OCI-LY7 (cell line): ENCODE measurements at regions not wholly inside any gene's neighbourhood (a gene's known extent, or its start where the extent isn't known, plus 50 kb on each side); places are given as distances from the start of the nearest gene placed in this dataset.

Experiments
- BruUV-seq: library from RNA; stranded (reverse); fragments of 400-500 nt; replicated peaks from 2 replicates; lab custom pipeline; 2021; lab: Mats Ljungman, UMichigan
- CTCF ChIA-PET: fragments of 300-600 bp; sonication (Branson Sonifier 250); formaldehyde crosslinking; loops from one replicate; lab custom pipeline; 2022; ENCODE audit warnings: antibody characterized with exemption; ENCODE audit not compliant: unreplicated experiment; lab: Charles Lee
- POLR2A ChIA-PET: fragments of 300-600 bp; sonication (Branson Sonifier 250); formaldehyde crosslinking; loops from one replicate; lab custom pipeline; 2022; ENCODE audit warnings: antibody characterized with exemption; lab: Charles Lee
- DNase-seq: peaks from one replicate; pipeline ENCODE4 v3.0.0-alpha.2; 2015; ENCODE audit warnings: low spot score
- H2AFZ ChIP-seq: fragments of 200-600 bp; sonication (generic), shearing (Covaris generic); 2 replicates; pipeline ENCODE4 v1.6.1; 2014; ENCODE audit warnings: mild to moderate bottlenecking, antibody characterized with exemption, low read length, moderate library complexity
- H3K27ac ChIP-seq: fragments of 200-600 bp; sonication (generic); 2 replicates; pipeline ENCODE4 v1.5.1; 2014; ENCODE audit warnings: mixed run types, low read depth, mild to moderate bottlenecking, moderate library complexity, low read length, inconsistent platforms; ENCODE audit not compliant: poor library complexity, severe bottlenecking
- H3K36me3 ChIP-seq: fragments of 200-600 bp; sonication (generic); 2 replicates; pipeline ENCODE4 v1.6.1; 2014; ENCODE audit warnings: mild to moderate bottlenecking, antibody characterized with exemption, low read length, moderate library complexity, mixed read lengths; ENCODE audit not compliant: insufficient read depth
- H3K4me1 ChIP-seq: fragments of 200-600 bp; sonication (generic); 2 replicates; pipeline ENCODE4 v1.5.1; 2014; ENCODE audit warnings: mild to moderate bottlenecking, low read length; ENCODE audit not compliant: insufficient read depth, poor library complexity, severe bottlenecking
- H3K4me2 ChIP-seq: fragments of 200-600 bp; sonication (generic); 2 replicates; pipeline ENCODE4 v1.6.1; 2014; ENCODE audit warnings: mild to moderate bottlenecking, low read length
- H3K4me3 ChIP-seq: fragments of 200-600 bp; sonication (generic); 2 replicates; pipeline ENCODE4 v1.5.1; 2014; ENCODE audit warnings: mild to moderate bottlenecking, low read depth, low read length; ENCODE audit not compliant: poor library complexity, severe bottlenecking
- H3K79me2 ChIP-seq: fragments of 200-600 bp; sonication (generic); 2 replicates; pipeline ENCODE4 v1.6.1; 2016; ENCODE audit warnings: low read depth, mild to moderate bottlenecking, low read length, moderate library complexity, mixed read lengths; ENCODE audit not compliant: insufficient read depth
- H3K9me2 ChIP-seq: fragments of 200-600 bp; sonication (generic); 2 replicates; pipeline ENCODE4 v1.6.1; 2016; ENCODE audit warnings: mild to moderate bottlenecking, low read length, mixed read lengths; ENCODE audit not compliant: insufficient read depth
- H3K9me3 ChIP-seq: fragments of 200-600 bp; sonication (generic); 2 replicates; pipeline ENCODE4 v1.6.1; 2014; ENCODE audit warnings: mild to moderate bottlenecking, mixed run types, low read length, mixed read lengths
- H4K20me1 ChIP-seq: fragments of 200-600 bp; sonication (generic); 2 replicates; pipeline ENCODE4 v1.6.1; 2014; ENCODE audit warnings: mild to moderate bottlenecking, antibody characterized with exemption, low read length, moderate library complexity, mixed read lengths; ENCODE audit not compliant: insufficient read depth
- EZH2phosphoT487 ChIP-seq: fragments of 200-600 bp; sonication (generic); IDR thresholded peaks from 2 replicates; pipeline ENCODE4 v1.6.1; 2018; ENCODE audit warnings: low read depth, borderline replicate concordance, mild to moderate bottlenecking, mixed run types, antibody characterized with exemption, low read length, moderate library complexity, mixed read lengths
- intact Hi-C: fragments of 100-400 bp; cut with micrococcal nuclease; formaldehyde crosslinking; loops from one replicate; pipeline ENCODE4 v1.10.0; 2022; ENCODE audit not compliant: unreplicated experiment
- TF ChIP-seq, protein P1 (sequence below): fragments of 200-600 bp; sonication (generic); conservative IDR thresholded peaks from 2 replicates; pipeline ENCODE4 v1.5.1; 2014; ENCODE audit warnings: mild to moderate bottlenecking, antibody characterized with exemption, low read length, moderate library complexity, mixed read lengths

DNA sequence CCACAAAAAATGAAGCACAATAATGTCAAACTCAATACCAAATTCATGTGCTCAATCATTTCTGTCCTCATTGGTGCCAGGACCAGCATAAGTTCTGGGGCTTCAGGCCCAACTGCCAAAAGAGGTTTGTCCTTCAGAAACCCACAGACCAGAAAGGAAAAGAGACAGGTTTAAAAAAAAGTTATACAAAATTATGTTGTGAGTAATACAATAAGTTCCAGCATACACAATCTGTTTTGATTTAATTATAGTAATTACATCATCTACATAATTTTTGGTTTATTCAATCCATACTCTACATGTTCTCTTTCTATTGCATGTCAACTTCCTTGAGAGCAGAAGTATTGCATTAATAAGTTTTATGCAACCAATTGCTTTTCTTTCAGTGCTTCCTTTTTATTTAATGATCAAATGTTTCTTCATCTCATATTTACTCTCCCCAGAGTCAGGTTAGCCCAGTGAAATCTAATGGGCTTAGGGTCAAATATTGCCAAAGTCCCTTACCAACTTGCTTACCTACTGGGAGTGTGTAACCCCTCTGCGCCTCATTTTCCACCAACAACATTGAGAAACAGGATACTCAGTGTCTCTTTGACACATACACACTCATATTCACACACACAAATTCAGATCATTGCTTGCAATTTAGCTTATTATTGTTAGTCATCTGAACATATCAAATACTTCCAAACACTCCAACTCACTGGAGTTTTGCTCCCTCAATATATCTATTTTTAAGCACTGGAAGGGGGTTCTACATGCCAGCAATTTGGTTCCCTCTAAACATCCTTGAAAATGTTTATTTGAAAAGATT lies 424.4 kb upstream of the MARCKS start:
- intact Hi-C loops = no loop called here
- POLR2A ChIA-PET = interaction anchor here (0.5 to 0.6 kb wide), 2 partner anchors 219 to 489 kb away, joined by 3 to 4 read pairs; no protein-coding TSS in a partner anchor

DNA sequence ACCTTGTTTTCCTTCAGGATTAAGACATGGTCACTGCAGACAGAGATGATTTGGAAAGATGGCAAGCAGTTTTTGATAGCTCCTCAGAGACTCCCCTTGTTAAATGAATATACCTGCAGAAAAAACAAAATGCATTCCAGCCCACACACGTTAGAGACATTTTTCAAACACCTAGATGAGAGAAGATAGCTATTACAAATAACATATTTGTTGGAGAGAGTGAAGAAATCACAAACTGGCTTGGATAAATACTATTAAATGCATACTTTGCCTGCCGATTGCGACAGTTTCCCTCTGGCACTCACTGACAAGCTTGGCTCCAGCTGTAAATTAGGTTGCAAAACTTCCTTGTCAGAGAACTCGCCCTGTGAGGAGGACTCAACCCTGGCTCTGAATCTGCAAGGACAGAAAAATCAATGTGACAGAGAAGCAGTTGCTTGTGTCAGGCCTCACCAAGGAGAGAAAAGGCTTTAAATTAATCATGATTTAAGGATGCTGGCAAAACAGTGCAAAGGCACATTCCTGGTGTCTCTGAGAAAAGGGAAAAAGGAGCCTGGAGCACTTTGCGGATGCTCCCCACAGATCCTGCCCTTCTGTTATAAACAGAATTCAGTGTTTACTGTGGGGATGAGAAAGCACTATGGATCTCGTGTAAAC lies 423.7 kb upstream of the MARCKS start:
- Histone ChIP-seq H3K4me2 (no peak overlapping the region), H2AFZ (no peak overlapping the region), H3K36me3 (no peaks in the 10 kb centered on the region), H3K4me1 (no peaks in the 10 kb centered on the region), H3K27ac (no peak overlapping the region), H3K79me2 (no peaks in the 10 kb centered on the region), H3K4me3 (no peak overlapping the region), H4K20me1 (no peaks in the 10 kb centered on the region), H3K9me3 (no peaks in the 10 kb centered on the region), H3K9me2 (no peaks in the 10 kb centered on the region)
- no TSS peak for BruUV-seq
- POLR2A ChIA-PET = no interaction called here
- DNase-seq = no peak
- no peak for TF ChIP-seq EZH2phosphoT487
- TF ChIP-seq, protein P1, sequence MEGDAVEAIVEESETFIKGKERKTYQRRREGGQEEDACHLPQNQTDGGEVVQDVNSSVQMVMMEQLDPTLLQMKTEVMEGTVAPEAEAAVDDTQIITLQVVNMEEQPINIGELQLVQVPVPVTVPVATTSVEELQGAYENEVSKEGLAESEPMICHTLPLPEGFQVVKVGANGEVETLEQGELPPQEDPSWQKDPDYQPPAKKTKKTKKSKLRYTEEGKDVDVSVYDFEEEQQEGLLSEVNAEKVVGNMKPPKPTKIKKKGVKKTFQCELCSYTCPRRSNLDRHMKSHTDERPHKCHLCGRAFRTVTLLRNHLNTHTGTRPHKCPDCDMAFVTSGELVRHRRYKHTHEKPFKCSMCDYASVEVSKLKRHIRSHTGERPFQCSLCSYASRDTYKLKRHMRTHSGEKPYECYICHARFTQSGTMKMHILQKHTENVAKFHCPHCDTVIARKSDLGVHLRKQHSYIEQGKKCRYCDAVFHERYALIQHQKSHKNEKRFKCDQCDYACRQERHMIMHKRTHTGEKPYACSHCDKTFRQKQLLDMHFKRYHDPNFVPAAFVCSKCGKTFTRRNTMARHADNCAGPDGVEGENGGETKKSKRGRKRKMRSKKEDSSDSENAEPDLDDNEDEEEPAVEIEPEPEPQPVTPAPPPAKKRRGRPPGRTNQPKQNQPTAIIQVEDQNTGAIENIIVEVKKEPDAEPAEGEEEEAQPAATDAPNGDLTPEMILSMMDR = no peak
- intact Hi-C loops = no loop called here
- CTCF ChIA-PET = no interaction called here

More for the DNA sequence above, 424.4 kb upstream of the MARCKS start:
- Histone ChIP-seq H3K36me3 (no peaks in the 10 kb centered on the region), H3K27ac (no peak overlapping the region), H3K9me2 (no peaks in the 10 kb centered on the region), H3K79me2 (no peaks in the 10 kb centered on the region), H4K20me1 (no peaks in the 10 kb centered on the region), H3K4me1 (no peaks in the 10 kb centered on the region), H3K4me3 (no peak overlapping the region), H3K9me3 (no peaks in the 10 kb centered on the region), H2AFZ (no peak overlapping the region), H3K4me2 (no peak overlapping the region)
- no peak for DNase-seq
- CTCF ChIA-PET = no interaction called here
- BruUV-seq = no TSS peak
- TF ChIP-seq EZH2phosphoT487 = no peak
- TF ChIP-seq, protein P1 = no peak

DNA sequence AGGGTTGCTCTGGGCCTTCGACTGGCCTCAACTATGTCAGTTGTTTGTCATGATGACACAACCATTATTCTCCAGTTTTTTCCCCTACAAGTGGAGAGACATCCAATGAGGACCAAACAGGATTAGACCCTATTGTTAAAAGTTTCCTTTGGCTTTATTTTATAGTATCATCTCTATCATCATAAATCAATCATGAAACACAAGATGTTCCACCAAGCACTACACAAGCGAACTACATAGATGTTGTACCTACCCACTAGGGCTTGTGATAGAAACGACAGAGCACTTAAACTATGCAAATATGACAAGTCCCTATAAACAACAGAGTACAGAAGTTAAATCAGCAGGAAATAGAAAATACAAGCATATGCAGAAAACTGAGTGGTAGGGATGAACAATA lies 422.5 kb upstream of the MARCKS start:
- Histone ChIP-seq H4K20me1 (no peaks in the 10 kb centered on the region), H3K27ac (no peak overlapping the region), H2AFZ (no peak overlapping the region), H3K4me2 (no peak overlapping the region), H3K4me1 (no peaks in the 10 kb centered on the region), H3K4me3 (no peak overlapping the region), H3K9me3 (no peaks in the 10 kb centered on the region), H3K9me2 (no peaks in the 10 kb centered on the region), H3K36me3 (no peaks in the 10 kb centered on the region), H3K79me2 (no peaks in the 10 kb centered on the region)
- TF ChIP-seq EZH2phosphoT487 = no peak
- TF ChIP-seq, protein P1 = no peak
- ChIA-PET CTCF (no interaction called here), POLR2A (no interaction called here)
- no peak for DNase-seq
- no TSS peak for BruUV-seq
- intact Hi-C loops = no loop called here
